Hindlimb muscle (tissue), 1 donor: ENCODE measurements at regions not wholly inside any gene's neighbourhood (a gene's known extent, or its start where the extent isn't known, plus 50 kb on each side); places are given as distances from the start of the nearest gene placed in this dataset.

Source experiments
- DNase-seq: peaks from one replicate; pipeline ENCODE4 v3.0.0-alpha.2; 2013

DNA sequence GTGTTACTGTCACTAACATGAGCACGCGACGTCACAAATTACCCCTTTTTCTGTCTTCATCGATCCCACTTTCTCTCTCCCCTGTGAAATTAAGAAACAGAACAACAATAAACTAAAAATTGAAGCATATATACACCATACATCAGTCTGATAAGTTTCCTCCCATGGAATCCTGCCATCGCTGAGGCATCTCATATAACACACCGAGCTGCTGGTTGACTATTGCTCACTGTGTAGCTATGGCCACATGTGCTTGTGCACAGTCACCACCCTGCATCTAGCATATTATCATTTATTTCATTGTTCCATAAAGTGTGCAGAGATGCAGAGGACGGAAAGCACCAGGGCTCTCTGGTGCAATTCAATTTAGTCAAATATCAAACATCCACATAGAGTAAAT is 777.9 kb upstream of the ARRDC4 start:
- no peak for DNase-seq

DNA sequence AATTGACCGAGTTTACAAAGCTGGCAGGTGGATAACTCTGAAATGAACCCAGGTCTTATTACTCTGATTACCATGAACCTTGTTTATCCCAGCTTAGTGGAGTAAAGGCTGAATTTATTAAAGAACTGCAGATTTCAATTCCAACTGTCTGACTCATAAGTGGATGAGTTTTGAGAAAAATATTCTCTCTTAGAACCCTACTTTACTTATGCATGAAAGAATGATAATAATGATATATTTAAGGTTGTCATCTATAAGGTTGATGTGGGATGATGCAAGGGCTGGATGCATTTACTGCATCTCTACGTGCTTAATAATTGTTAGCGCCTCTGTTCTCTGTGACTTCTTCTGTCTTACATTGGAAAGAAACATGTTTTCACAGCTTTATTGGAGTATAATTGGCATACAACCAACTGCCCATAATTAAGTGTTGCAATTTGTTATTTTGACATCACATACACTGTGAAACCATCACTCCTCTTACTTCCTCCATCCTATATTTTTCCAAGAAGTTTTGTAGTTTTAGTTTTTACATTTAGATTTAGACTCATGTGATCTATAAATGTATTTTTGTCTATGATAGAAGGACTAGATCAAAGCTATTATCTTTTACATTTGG is 771.2 kb upstream of the ARRDC4 start:
- no peak for DNase-seq

DNA sequence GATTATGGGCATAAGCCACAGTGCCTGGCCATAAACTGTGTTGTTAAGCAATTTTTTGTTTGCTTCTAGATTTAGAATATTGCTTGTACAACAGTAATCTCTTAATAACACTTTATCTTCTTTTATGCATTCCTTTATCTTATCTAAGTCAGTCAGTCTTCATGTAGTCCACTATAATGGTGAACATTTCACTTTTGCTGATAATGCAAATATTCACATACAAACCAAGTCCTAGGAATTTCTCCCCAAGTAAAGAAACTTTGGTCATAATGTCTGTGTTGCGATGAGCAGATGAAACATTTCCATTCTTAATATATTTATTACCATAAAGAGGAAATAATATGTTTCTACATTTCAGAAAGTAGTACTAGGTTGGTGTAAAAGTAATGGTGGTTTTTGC is 765.8 kb upstream of the ARRDC4 start:
- no peak for DNase-seq

DNA sequence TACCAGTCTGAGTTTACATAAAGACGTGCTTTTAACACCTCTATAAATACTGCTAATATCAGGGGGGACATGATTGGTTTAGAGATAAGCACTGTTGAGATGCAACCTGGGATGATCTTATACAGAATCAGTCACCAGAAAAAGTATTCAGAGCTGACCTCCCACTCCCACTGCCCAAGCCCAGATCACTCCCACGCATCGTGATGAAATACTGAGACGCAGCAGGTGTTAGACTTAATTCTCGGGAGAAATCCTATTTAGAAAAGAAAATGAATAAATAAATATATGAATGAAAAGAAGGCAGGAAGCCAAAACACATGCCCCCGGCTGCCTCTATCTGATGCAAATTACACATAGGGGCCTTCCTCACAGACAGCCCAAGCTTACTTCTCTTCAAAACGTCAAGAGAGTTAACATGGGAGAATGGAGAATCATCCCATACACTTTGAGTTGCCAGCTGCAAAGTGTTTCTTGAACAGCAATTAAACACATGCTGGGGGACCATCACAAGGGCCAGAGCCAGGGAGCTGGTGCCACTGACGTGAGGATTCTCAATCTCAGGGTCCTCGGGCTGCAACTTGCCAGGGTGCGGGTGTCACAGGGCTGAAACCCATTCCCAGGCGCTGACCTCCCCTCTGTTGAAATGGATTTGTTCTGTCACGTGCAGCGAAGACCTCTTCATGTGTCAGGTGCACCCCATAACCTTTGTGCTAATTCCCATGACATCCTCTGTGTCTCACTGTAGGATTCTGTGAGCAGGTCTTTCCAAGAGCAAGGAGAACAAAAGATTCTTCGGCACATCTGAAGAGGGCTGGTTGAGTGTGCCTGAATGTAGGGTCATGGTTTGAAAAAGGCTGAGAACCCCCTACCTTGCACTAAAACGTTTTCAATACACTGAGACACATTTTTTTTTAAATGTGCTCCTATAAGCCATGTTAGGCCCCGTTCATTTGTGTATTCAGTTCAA is 764.2 kb upstream of the ARRDC4 start:
- no peak for DNase-seq

DNA sequence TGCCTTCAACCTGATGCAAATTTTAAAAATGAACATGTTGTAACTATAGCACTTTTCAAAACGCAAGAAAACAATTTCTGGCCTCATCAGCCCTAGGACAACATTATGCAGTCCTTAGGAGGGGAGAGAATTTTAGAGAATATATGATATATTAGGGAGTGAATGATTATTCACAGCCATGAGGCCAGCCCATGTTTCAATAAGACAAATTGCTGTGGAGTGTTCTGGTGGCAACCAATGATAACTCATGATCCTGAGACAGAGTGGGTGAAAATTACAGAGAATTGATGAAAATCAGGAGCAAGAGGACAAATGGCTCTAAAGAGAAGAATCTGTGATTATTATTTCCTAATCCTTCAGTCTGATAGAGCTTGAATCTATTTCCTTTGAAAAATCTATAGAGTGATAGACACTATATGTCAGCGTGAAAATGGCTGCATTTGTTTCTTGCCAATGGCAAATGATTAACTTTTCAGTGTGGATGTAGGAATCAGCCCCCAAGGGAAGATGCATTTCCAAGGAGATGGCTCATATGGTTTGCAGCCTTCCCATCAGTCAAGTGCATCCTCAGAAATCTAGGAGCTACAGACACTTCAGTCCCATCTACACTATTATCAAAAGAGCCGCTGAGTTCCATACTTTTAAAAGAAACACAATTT is 761.0 kb upstream of the ARRDC4 start:
- no peak for DNase-seq

DNA sequence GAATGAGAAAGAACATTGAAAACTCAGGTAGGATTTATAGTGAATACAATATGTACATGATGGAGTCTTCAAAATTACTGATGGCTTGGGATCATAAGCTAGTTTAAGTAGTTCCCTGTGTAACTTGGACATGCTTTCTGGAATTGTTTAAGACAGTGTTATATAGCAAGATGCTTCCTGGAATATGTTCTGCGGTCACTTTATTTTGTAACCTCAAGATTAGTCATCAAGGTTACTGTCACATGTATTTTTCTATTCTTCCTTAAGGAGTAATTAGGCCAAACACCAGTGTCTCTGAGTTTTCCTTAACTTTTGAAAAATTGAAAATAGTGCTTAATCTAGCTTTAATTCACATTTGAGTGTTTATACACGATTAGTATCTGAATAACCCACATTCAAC is 760.3 kb upstream of the ARRDC4 start:
- DNase-seq, result no peak

DNA sequence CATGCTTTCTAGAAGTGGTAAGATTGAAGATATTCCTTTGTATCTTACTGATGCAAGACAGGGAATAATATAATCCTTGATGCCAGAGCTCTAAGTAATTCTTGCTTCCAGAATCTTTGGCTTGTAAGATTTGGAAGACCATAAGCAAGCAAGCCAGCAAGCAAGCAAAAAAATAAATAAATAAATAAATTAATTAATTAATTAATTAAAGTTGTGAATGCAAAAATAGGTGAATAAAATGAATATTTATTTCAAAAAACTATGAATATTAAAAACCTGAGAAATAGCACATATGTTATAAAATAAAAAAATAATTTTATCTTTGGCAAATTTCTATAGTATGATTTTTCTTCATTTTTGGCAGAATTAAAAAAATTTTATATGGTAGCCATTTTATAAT is 750.2 kb upstream of the ARRDC4 start:
- no peak for DNase-seq

DNA sequence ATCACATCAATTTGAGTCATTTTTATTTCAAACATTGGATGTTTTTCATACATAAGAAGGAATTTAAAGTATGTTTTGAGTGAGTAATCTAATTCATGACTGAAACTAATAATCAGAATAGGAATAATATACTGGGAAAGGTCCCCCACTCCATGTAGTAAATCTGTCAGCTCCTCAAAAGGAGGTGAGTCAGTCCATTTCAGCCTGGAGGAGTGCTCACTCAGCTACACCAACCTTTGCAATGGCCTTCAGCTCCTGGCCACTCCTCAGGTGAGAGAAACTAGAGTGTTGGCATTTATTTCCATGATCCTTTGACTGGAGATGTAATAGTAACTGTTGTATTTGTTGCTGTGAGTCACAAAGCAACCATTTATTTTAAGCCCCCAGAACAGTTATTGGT is 744.9 kb upstream of the ARRDC4 start:
- DNase-seq, result no peak

DNA sequence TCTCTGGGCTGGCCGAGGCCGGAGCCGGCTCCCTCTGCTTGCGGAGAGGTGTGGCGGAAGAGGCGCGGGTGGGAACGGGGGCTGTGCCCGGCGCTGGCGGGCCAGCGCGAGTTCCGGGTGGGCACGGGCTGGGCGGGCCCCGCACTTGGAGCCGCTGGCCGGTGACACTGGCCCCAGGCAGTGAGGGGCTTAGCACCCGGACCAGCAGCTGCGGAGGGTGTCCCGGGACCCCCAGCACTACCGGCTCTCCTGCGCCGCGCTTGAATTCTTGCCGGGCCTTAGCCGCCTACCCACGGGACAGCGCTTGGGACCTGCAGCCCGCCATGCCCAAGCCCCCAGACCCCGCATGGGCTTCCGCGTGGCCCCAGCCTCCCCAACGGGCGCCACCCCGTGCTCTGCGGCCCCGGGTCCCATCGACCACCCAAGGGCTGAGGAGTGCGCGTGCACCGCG is 736.3 kb upstream of the ARRDC4 start:
- no peak for DNase-seq

DNA sequence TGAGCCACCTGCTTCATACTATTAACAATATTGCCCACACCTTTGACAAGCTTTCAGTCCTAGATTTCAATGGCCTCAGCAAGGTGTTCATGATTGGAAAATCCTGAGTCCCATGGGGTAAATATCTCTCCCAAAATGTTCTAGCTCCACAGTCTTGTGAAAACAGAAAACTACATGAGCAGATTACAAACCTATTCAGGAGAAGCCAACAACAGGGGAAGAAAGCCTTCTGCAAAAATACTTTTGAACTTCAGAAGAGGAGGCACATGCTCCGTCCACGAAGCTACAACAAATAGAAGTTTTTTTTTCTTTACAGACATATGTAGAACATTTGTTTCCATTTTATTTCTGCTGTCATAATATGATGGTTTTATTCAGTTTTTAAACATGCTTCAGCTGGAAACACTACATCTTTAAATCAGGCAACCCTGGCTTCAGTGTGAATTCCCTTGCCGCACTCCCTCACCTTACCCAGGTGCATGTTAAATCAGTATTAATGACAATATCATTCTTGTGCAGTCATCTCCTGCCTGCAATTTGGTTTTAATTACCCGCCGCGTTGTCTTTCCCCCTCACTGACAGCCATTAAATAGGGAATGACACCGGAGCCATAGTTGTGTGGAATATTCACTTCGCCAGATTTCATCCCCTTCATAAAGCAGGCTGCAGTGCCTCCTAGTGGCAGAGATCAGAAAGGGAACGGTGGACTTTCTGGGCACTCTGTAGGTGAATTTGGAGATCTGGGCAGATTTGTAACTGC is 725.5 kb upstream of the ARRDC4 start:
- peak; percentile 39 for DNase-seq

DNA sequence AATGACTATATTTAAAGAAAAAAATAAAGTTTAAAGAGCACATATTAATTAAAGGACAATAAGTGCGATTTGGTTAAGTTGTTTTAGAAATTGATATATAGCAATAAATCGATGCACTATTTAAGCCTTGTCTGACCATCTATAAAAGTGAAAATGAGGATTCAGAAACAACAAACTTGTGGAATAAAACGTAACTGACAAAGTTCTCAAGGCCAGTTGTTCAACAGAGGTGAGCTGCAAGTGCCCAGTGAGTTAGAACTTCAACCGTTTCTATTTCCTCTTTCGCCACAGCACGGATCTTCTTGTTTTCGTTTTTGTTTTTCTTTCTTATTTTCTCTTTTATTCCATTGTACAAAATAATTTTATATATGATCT is 724.9 kb upstream of the ARRDC4 start:
- DNase-seq, result no peak

DNA sequence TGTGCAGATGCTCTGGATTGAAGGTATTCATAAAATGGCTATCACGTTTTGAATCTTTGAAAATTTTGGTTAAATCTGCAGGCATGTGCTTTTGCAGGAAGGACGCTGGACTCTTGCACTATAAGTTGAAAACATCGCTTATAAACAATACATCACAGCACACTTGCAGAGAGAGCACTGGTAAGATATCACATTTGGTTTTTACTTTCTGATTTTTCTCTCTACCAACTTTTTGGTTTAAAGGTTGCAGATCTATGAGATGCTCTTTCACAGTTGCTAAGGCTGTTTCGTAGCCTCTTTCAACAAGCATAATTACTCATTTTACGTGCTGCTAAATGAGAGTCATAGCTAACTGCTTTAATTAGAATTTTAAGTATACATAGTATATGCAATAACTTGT is 724.4 kb upstream of the ARRDC4 start:
- DNase-seq, result no peak

DNA sequence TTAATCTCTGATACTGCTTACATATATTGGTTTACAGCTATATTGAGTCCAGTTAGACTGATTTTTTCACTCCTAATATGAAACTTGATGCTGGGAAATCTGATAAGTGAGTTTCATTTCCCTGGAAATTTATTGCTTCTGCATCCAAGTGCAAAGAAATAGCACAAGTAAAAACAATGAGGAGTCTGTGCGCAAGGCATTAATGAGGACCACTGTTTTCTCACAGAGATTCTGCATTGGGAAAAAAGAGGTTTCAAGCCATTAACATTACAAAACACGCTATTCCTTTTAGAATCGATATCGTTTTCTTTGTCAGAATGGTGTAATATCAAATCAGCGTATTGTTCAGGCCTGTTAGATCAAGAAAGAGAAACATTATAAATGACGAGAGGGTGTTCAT is 723.3 kb upstream of the ARRDC4 start:
- no peak for DNase-seq

DNA sequence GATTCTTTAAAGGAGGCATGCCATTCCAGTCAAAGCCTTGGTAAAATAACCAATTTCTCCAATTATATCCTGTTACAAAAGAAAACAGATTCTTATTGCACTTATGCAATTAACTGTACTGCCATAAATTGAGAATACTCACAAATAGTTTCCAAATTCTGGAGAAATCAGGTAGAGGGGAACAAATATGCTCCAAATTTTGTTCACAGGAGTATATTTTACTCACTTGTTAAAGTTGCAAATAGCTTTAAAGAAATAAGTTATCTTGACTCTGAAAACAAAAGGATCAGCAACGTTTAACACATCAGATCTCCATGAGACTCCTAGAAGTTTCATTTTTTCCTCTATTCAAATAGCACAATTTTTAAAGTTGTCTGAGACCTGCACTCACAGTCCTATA is 712.1 kb upstream of the ARRDC4 start:
- no peak for DNase-seq

DNA sequence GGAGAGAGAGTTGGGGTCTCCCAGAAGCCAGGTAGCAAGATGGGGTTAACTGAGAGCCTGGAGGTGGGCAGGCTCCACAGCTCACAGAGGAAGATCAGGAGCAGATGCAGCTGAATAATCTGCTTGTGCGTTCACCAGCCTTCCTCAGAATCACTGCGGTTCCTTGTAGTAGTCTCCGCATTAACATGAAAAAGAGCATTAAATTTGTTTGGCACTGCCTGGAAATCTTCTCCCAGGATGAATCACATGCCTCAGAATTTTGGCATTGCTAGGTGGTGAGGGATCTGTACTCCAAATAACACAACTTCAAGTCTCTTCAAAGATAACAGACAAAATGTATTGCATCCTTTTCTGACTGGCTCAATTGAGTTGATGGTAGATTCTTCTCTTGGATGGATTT is 700.6 kb upstream of the ARRDC4 start:
- no peak for DNase-seq

DNA sequence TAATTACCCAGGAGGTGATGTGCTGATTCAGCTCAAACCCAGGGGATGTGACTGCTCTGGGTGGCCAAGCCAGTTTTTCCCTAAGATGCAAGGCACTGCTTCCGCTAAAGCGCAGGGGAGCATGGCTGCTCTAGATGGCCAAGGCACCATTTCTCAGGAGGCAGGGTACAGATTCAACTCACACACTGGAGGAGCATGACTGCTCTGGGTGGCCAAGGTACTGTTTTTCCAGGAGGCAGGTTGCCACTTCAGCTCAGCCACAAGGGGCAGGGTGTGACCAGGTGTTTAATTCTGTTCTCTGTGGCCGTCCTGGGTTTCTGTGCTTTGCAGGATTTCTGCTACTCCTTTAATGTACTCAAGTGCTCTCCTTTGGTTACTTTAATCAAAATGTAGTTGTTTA is 659.3 kb upstream of the ARRDC4 start:
- no peak for DNase-seq

DNA sequence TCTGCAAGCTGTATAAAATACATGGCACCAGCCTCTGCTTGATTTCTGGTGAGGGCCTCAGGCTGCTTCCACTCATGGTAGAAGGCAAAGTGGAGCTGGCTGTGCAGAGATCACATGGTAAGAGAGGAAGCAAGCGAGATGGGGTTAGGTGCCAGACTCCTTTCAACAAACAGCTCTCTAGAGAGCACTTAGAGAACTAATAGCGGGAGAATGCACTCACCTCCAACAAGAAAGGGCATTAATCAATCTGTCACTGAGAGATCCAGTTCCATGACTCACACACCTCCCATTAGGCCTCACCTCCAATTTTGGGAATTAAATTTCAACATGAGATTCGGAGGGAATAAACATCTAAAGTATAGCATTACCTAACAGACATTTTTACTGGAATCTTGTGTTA is 644.1 kb upstream of the ARRDC4 start:
- no peak for DNase-seq

DNA sequence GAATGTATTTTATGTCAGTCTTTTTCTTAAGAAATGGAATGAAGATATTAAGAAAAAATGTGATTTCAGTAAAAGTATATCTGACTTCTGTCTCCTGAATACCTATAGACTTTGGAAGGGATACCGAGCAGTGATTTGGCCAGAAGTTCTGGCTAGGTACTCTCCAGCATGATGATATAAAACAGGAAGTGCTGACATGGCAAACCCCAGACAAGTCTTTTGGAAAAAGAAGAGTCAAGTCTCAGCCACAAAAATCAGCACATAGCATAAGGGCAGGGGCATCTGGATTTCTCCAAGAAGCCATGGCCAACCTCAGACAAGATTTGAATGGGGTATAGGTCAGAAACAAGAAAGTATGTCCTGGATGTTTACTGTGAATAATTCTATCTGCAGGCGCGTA is 643.3 kb upstream of the ARRDC4 start:
- no peak for DNase-seq

DNA sequence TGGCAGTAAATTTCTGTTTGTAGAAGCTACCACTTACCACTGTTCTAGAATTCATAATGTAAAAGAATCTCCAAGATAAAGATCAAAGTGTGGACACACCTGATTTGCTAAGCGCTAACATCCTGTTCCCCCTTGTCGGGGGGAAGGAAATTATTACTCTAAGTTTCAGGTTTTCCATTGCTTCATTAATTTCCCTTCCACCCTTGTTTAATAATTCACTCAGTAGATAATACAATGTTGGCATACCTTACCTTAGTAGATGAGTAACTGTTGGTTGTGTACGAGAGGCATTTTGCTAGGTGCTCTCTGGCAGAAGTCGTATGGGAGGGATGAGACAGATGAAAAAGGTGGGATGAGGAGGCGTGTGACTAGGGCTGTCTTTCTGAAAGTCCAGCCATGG is 641.2 kb upstream of the ARRDC4 start:
- no peak for DNase-seq

DNA sequence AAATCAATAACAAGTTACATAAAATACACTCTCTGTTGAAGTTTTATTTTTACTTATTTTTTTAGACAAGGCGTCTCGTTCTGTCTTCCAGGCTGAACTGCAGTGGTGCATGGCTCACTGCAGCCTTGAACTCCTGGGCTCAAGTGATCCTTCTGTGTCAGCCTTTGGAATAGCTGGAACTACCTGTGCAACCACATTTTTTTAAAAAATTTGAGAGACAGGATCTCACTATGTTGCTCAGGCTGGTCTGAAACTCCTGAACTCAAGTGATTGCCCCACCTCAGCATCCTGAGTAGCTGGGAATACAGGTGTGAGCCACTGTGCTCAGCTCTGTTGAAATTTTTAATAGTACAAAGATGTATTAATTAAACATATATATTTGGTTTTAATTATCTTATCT is 614.3 kb upstream of the ARRDC4 start:
- no peak for DNase-seq

DNA sequence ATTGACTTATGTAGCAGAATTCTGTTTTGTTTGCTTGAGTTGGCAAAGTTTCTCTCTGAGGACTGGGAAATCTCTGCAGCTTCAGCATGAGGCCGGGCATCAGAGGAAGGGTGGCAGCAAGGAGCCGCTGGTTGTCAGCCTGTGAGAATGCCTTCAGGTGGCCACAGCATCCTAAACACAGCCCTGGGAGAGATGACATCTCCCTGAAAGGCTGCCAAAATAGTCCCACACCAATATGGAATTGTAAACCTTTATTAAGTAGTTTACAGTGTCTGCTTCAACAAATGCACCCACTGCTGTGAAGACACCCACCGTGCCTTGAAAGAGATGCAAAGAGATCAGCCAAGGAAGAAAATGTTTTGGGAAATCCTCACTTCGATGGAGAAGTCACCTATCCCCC is 609.7 kb upstream of the ARRDC4 start:
- no peak for DNase-seq

DNA sequence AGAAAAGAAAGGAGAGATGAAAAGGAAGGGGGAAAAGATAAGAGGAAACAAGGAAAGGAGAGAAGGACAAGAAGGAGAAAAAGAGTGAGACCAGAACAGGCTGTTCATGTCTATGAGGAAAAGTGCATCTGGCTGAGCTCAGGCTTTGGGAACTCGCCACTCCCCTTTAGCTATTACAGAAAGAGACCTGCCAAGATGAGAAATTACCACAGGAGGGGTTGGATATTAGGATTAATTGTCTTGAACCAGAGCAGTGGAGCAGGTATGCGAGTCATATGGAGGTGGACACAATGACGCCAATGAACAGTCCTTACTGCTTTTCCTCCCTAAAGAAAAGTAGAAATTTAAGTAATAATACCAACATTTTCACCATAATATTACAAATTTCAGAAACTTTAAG is 577.0 kb upstream of the ARRDC4 start:
- DNase-seq, result no peak

DNA sequence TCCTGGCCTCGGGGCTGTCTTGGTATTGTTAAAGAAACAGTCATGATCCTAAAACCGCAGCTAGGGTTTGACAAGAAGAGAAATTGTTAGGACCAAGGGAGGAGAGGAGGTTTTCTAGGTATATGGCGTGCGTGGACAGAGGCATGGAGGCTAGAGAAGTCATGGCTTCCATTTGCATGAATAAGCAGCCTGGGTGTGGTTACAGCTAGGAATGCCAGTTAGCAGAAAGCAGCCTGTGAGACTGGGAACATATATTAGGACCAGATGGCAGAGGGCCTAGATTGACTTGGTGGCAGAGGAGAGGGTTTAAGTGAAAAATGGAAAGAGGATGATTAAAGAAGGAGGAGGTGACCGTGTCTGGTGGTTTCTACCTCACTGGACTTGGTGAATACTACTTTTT is 573.6 kb upstream of the ARRDC4 start:
- no peak for DNase-seq
